ENCODE measurements at regions not wholly inside any gene's neighbourhood (a gene's known extent, or its start where the extent isn't known, plus 50 kb on each side); places are given as distances from the start of the nearest gene placed in this dataset.

GRCh38 chr14:62168564-62169155 is 406.4 kb downstream of the SNAPC1 start:
- no peaks in the 10 kb centered on the region for H3K27me3 ChIP-seq (ENCODE audit: insufficient read depth, low read depth)
- no peaks in the 10 kb centered on the region for H3K4me1 ChIP-seq (ENCODE audit: low read depth, poor library complexity, severe bottlenecking)
- no peak overlapping the region for H3K4me3 ChIP-seq (IDR thresholded peaks at IDR 0.05; ENCODE audit: insufficient read depth, low read depth, low read length)
- H4K20me1 ChIP-seq (ENCODE audit: insufficient read depth) = no peaks in the 10 kb centered on the region
- no peak overlapping the region for H3K27ac ChIP-seq
- H3K4me2 ChIP-seq = no peak overlapping the region
- H3K79me2 ChIP-seq (ENCODE audit: insufficient read depth, low read depth) = no peaks in the 10 kb centered on the region
- TF ChIP-seq CTCF (conservative IDR thresholded peaks at IDR 0.05; ENCODE audit: low read depth, low read length) = peak; percentile 17; the same call in 1 of the 2 replicates
- no peak overlapping the region for H3K9ac ChIP-seq
- H2AFZ ChIP-seq (ENCODE audit: low read depth) = no peak overlapping the region
- no peaks in the 10 kb centered on the region for H3K36me3 ChIP-seq (ENCODE audit: insufficient read depth)

- no peak overlapping the region for H3K4me2 ChIP-seq
- peak; percentile 66 for TF ChIP-seq CTCF (conservative IDR thresholded peaks at IDR 0.05; ENCODE audit: low read depth, low read length)
- H3K27me3 ChIP-seq (ENCODE audit: insufficient read depth, low read depth) = no peaks in the 10 kb centered on the region
- no peak overlapping the region for H3K4me3 ChIP-seq (IDR thresholded peaks at IDR 0.05; ENCODE audit: insufficient read depth, low read depth, low read length)
- no peaks in the 10 kb centered on the region for H3K4me1 ChIP-seq (ENCODE audit: low read depth, poor library complexity, severe bottlenecking)
- no peaks in the 10 kb centered on the region for H4K20me1 ChIP-seq (ENCODE audit: insufficient read depth)
- H3K79me2 ChIP-seq (ENCODE audit: insufficient read depth, low read depth) = no peaks in the 10 kb centered on the region
- H3K9ac ChIP-seq = no peak overlapping the region
- no peak overlapping the region for H2AFZ ChIP-seq (ENCODE audit: low read depth)
- no peaks in the 10 kb centered on the region for H3K36me3 ChIP-seq (ENCODE audit: insufficient read depth)
- no peak overlapping the region for H3K27ac ChIP-seq
These were observed 417.3 kb downstream of the SNAPC1 start for GRCh38 chr14:62179367-62180018.

- Histone ChIP-seq H3K4me3 (IDR thresholded peaks at IDR 0.05; ENCODE audit: insufficient read depth, low read depth, low read length) (no peak overlapping the region), H3K4me2 (no peak overlapping the region), H2AFZ (ENCODE audit: low read depth) (no peak overlapping the region), H4K20me1 (ENCODE audit: insufficient read depth) (no peaks in the 10 kb centered on the region), H3K27ac (no peak overlapping the region), H3K27me3 (ENCODE audit: insufficient read depth, low read depth) (no peaks in the 10 kb centered on the region), H3K36me3 (ENCODE audit: insufficient read depth) (no peaks in the 10 kb centered on the region), H3K9ac (no peak overlapping the region), H3K79me2 (ENCODE audit: insufficient read depth, low read depth) (no peaks in the 10 kb centered on the region), H3K4me1 (ENCODE audit: low read depth, poor library complexity, severe bottlenecking) (no peaks in the 10 kb centered on the region)
- TF ChIP-seq CTCF (conservative IDR thresholded peaks at IDR 0.05; ENCODE audit: low read depth, low read length) = no peak
These were observed 419.4 kb downstream of the SNAPC1 start for GRCh38 chr14:62181591-62181990.

- Histone ChIP-seq H3K4me3 (IDR thresholded peaks at IDR 0.05; ENCODE audit: insufficient read depth, low read depth, low read length) (no peak overlapping the region), H3K4me2 (no peak overlapping the region), H4K20me1 (ENCODE audit: insufficient read depth) (no peaks in the 10 kb centered on the region), H3K27me3 (ENCODE audit: insufficient read depth, low read depth) (no peaks in the 10 kb centered on the region), H3K79me2 (ENCODE audit: insufficient read depth, low read depth) (no peaks in the 10 kb centered on the region), H3K9ac (no peak overlapping the region), H3K27ac (no peak overlapping the region), H3K36me3 (ENCODE audit: insufficient read depth) (no peaks in the 10 kb centered on the region), H3K4me1 (ENCODE audit: low read depth, poor library complexity, severe bottlenecking) (no peaks in the 10 kb centered on the region), H2AFZ (ENCODE audit: low read depth) (no peak overlapping the region)
- TF ChIP-seq CTCF (conservative IDR thresholded peaks at IDR 0.05; ENCODE audit: low read depth, low read length) = no peak
These were observed 422.9 kb downstream of the SNAPC1 start for GRCh38 chr14:62185078-62185477.

Measured in KMS-11 (cell line).